Esophagus squamous epithelium (tissue), 5 donors: ENCODE measurements at regions not wholly inside any gene's neighbourhood (a gene's known extent, or its start where the extent isn't known, plus 50 kb on each side); places are given as distances from the start of the nearest gene placed in this dataset.

ENCODE experiments used
- DNase-seq: peaks from one replicate; lab custom pipeline; 2025; lab: John Stamatoyannopoulos, UW
- H3K27ac ChIP-seq, 4 donors: fragments of 200-600 bp; sonication (generic); one replicate each; pipeline ENCODE4 v1.5.1; 2016 to 2019; ENCODE audit warnings: mild to moderate bottlenecking in 1 of 4
- H3K27me3 ChIP-seq, 4 donors: fragments of 200-600 bp; sonication (generic); 1 replicate in 3 of 4; 2 replicates in 1 of 4; pipeline versions ENCODE4 v1.5.1 to v1.6.0; 2017 to 2021; ENCODE audit warnings: antibody characterized with exemption in 1 of 4
- H3K36me3 ChIP-seq, 3 donors: fragments of 200-600 bp; sonication (generic); one replicate each; pipeline ENCODE4 v1.5.1; 2016 to 2019
- H3K4me1 ChIP-seq, 3 donors: fragments of 200-600 bp; sonication (generic); one replicate each; pipeline ENCODE4 v1.5.1; 2017 to 2019
- H3K4me3 ChIP-seq, 4 donors: fragments of 200-600 bp; sonication (generic); 1 replicate in 3 of 4; 2 replicates in 1 of 4; pipeline ENCODE4 v1.5.1; 2016 to 2019; ENCODE audit warnings: mild to moderate bottlenecking in 2 of 4, moderate library complexity in 1 of 4
- H3K9me3 ChIP-seq, 3 donors: fragments of 200-600 bp; sonication (generic); one replicate each; pipeline ENCODE4 v1.5.1; 2016 to 2019
- POLR2A ChIP-seq, 4 donors: fragments of 450-650 bp; IDR thresholded peaks; one replicate each; pipeline ENCODE4 v1.6.1; 2017; ENCODE audit warnings: antibody characterized with exemption in 4 of 4, mild to moderate bottlenecking in 4 of 4, moderate library complexity in 3 of 4
- WGBS, 2 donors: methylation state at CpG; one replicate each; pipeline ENCODE4 v1.1.5; 2018; 5-methylcytosine and 5-hydroxymethylcytosine counted together
- intact Hi-C: fragments of 100-400 bp; cut with DNase I; formaldehyde crosslinking; loops from one replicate; pipeline ENCODE4 v1.15.0; 2022
- TF ChIP-seq, protein P1 (sequence below), 6 experiments: fragments of 450-650 bp in 4 of 6; fragments of 200-600 bp in 2 of 6; sonication (generic) in 2 of 6; IDR thresholded peaks; one replicate each; pipeline ENCODE4 v1.5.1; 2016 to 2019; ENCODE audit warnings: antibody characterized with exemption in 6 of 6, mild to moderate bottlenecking in 4 of 6, moderate library complexity in 4 of 6
- donor health status: DM: yes; HTN: yes; CAD: no.

DNA sequence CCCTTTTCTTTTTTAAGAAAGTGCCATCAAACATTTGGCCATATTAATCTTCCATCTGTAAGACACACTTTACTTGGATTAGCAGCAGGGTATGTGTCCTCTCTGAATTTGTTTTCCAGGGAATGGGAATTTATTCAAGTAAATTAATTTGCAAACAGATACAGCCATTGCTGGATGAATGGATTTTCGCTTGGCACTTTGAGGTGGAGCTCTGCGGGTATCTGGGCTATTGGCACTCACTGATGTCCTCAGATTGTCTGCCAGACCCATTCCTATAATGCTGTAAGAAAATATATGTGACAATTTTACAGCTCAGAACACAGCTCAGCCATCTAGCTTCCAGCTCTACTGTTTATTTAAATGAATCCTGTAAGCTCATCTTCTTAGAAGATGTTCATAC is 201.2 kb upstream of the CDH20 start:
- Histone ChIP-seq H3K4me3 (no peak overlapping the region), H3K9me3 (no peaks in the 10 kb centered on the region), H3K27ac (no peak overlapping the region), H3K27me3 (no peaks in the 10 kb centered on the region), H3K36me3 (no peaks in the 10 kb centered on the region), H3K4me1 (no peaks in the 10 kb centered on the region)
- DNase-seq = no peak
- no peak for TF ChIP-seq POLR2A (IDR thresholded peaks at IDR 0.05)
- TF ChIP-seq, protein P1, sequence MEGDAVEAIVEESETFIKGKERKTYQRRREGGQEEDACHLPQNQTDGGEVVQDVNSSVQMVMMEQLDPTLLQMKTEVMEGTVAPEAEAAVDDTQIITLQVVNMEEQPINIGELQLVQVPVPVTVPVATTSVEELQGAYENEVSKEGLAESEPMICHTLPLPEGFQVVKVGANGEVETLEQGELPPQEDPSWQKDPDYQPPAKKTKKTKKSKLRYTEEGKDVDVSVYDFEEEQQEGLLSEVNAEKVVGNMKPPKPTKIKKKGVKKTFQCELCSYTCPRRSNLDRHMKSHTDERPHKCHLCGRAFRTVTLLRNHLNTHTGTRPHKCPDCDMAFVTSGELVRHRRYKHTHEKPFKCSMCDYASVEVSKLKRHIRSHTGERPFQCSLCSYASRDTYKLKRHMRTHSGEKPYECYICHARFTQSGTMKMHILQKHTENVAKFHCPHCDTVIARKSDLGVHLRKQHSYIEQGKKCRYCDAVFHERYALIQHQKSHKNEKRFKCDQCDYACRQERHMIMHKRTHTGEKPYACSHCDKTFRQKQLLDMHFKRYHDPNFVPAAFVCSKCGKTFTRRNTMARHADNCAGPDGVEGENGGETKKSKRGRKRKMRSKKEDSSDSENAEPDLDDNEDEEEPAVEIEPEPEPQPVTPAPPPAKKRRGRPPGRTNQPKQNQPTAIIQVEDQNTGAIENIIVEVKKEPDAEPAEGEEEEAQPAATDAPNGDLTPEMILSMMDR (IDR thresholded peaks at IDR 0.05) = no peak
- WGBS, 2 donors = 56 to 74% methylated on average over 2 of the region's 2 CpGs
- intact Hi-C loops = no loop called here

DNA sequence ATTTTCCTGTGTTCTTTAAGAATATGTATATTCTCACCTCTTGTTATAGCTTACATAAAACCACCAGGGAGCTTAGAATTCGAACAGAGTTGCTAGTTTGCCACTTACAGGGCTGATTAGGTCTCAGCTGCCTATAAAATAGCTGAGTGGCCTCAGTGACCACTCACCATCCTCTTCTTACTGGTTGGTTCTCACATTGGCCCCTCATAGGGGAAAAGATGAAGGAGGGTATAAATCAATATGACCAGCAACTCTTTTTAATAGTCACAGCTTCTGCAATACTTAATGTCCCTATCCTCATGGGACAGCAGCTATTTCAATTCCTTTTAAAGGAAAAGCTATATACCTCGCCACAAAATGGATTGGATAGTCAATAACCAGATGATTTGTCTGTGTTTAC is 199.4 kb upstream of the CDH20 start:
- Histone ChIP-seq H3K4me3 (no peak overlapping the region), H3K4me1 (no peaks in the 10 kb centered on the region), H3K27me3 (no peaks in the 10 kb centered on the region), H3K27ac (no peak overlapping the region), H3K36me3 (no peaks in the 10 kb centered on the region), H3K9me3 (no peaks in the 10 kb centered on the region)
- DNase-seq = no peak
- intact Hi-C loops = no loop called here
- no peak for TF ChIP-seq POLR2A (IDR thresholded peaks at IDR 0.05)
- WGBS, 2 donors = 46 to 47% methylated on average over 2 of the region's 2 CpGs

DNA sequence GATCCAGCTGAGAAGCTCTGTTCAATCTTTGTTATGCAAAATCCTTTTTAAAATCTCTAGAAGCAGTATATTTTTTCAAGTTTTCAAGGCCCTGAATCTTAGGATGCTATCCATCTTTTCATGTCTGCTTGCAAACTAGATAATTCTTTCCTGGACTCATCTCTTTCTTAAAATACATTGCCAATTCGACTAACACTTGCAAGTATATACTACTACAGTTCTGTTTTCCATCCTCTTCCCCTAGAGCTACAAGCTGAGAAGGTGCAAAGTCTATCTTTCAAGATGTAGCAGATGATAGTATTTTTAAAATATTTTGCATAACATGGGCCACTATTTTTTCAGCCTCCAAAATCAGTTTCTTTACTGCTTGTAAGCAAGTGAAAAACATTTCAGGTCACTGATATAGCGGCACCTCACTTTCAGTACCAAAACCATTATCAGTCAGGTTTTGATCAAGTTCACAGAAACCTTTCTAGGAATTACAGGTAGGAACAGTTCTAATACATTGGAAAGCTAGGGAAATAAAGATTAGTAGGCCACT is 196.4 kb upstream of the CDH20 start:
- Histone ChIP-seq H3K4me3 (no peak overlapping the region), H3K27ac (no peak overlapping the region), H3K36me3 (no peaks in the 10 kb centered on the region), H3K27me3 (no peaks in the 10 kb centered on the region), H3K9me3 (no peaks in the 10 kb centered on the region), H3K4me1 (no peaks in the 10 kb centered on the region)
- WGBS, 2 donors = 63 to 65% methylated on average over 2 of the region's 2 CpGs
- DNase-seq = no peak
- no peak for TF ChIP-seq POLR2A (IDR thresholded peaks at IDR 0.05)
- TF ChIP-seq, protein P1 (IDR thresholded peaks at IDR 0.05) = no peak
- intact Hi-C loops = no loop called here

DNA sequence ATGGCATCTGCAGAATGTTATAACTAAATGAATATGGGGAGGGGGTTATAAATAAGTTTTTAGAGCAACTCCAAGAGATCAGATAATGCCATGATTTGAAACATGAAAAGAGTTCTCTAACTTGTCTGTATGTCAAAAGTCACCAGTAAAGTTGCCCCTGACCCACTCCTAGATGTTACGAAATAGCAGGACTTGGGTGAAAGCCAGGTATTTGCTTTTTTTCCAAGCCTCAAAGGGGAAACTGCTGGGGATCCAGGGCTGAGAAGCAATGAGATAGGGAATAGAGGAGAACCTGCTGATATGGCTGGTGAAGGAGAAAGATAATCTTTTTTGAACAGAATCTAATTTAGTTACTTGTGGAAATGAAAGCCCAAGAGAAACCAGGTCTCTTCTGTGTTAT is 191.5 kb upstream of the CDH20 start:
- no peaks in the 10 kb centered on the region for H3K27me3 ChIP-seq
- no peak overlapping the region for H3K4me3 ChIP-seq
- no peak overlapping the region for H3K27ac ChIP-seq
- 48 to 50% methylated on average over 1 of the region's 1 CpG for WGBS, 2 donors
- H3K9me3 ChIP-seq = no peaks in the 10 kb centered on the region
- intact Hi-C loops = no loop called here
- no peaks in the 10 kb centered on the region for H3K36me3 ChIP-seq
- no peaks in the 10 kb centered on the region for H3K4me1 ChIP-seq
- DNase-seq = no peak
- TF ChIP-seq, protein P1 (IDR thresholded peaks at IDR 0.05) = no peak
- TF ChIP-seq POLR2A (IDR thresholded peaks at IDR 0.05) = no peak

DNA sequence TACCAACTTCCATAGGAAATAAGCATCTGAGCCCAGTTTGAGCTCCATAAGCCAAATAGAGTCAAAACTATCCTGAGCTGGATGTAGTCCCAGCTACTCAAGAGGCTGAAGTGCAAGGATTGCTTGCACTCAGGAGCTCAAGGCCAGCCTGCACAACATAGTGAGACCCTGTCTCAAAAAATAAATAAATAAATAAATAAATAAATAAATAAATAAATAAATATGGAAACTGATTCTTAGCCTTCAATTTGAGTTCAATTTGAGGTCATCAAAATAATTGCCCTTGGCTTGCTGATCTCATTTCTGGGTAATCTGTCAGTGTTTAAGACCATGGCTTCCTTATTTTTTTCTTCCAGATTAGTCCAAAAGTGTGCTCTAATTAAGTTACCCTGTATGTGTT is 184.9 kb upstream of the CDH20 start:
- no peak for DNase-seq
- Histone ChIP-seq H3K4me3 (no peak overlapping the region), H3K27me3 (no peaks in the 10 kb centered on the region), H3K27ac (no peak overlapping the region), H3K9me3 (no peaks in the 10 kb centered on the region), H3K4me1 (no peaks in the 10 kb centered on the region), H3K36me3 (no peaks in the 10 kb centered on the region)
- intact Hi-C loops = no loop called here
- TF ChIP-seq, protein P1 (IDR thresholded peaks at IDR 0.05) = no peak

DNA sequence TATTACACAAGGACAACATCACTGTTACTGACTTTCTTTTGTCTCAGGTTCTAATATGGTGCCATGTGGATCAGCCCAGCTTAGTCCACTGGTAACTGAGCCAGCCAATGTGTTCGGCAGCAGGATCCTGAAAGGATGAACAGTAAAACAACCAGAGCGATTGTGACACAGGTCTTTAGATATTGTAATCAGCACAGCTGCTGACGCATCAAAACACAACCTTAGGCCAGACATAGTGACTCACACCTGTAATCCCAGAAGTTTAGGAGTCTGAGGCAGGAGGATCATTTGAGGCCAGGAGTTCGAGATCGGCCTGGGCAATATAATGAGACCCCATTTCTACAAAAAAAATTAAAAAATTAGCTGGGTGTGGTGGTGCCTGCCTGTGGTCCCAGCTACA is 183.4 kb upstream of the CDH20 start:
- intact Hi-C loops = no loop called here
- no peak overlapping the region for H3K27ac ChIP-seq

More for the DNA sequence above, 183.4 kb upstream of the CDH20 start:
- 79 to 88% methylated on average over 5 of the region's 5 CpGs for WGBS, 2 donors
- TF ChIP-seq, protein P1 (IDR thresholded peaks at IDR 0.05) = no peak
- Histone ChIP-seq H3K4me3 (no peak overlapping the region), H3K36me3 (no peaks in the 10 kb centered on the region), H3K4me1 (no peaks in the 10 kb centered on the region), H3K9me3 (no peaks in the 10 kb centered on the region), H3K27me3 (no peaks in the 10 kb centered on the region)
- DNase-seq = no peak
